ENCODE measurements at regions not wholly inside any gene's neighbourhood (a gene's known extent, or its start where the extent isn't known, plus 50 kb on each side); places are given as distances from the start of the nearest gene placed in this dataset.
"Not testable (repeated sequence)": the region's sequence is repeated elsewhere in the genome, so short reads cannot be mapped to it uniquely, and the experiment has no call there.

DNA sequence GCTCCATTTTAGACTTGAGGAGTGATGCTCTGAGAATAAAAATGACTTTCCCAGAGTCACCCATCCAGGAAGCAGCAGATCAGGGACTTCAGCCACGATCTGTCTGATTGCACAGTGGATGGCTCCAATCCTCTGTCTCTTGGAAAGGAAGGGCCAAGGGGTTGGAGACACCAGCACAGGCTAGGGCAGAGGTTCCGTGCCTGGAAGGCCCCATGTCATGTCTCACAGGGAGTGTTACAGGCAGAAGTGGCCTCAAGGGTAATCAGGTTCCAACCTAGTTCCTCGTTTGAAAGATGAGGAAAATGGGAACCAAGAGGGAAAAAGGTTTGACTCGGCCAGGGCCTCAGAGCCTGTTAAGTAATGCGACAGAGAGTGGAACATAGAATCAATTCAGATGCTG is 160.0 kb downstream of the EFNB1 start:
- no peak overlapping the region for H3K27ac Mint-ChIP-seq
- H3K4me3 Mint-ChIP-seq, result no peak overlapping the region
- no peaks in the 10 kb centered on the region for H3K4me1 Mint-ChIP-seq
- no peaks in the 10 kb centered on the region for H3K9me3 Mint-ChIP-seq
- H3K36me3 Mint-ChIP-seq, result no peaks in the 10 kb centered on the region
- no peaks in the 10 kb centered on the region for H3K27me3 Mint-ChIP-seq

- no peaks in the 10 kb centered on the region for H3K9me3 Mint-ChIP-seq
- H3K27ac Mint-ChIP-seq, result no peak overlapping the region
- no peaks in the 10 kb centered on the region for H3K27me3 Mint-ChIP-seq
- H3K36me3 Mint-ChIP-seq, result no peaks in the 10 kb centered on the region
- no peak overlapping the region for H3K4me3 Mint-ChIP-seq
- no peaks in the 10 kb centered on the region for H3K4me1 Mint-ChIP-seq
Observed at GRCh38 chrX:68985135-68985755, 156.4 kb downstream of the EFNB1 start.

DNA sequence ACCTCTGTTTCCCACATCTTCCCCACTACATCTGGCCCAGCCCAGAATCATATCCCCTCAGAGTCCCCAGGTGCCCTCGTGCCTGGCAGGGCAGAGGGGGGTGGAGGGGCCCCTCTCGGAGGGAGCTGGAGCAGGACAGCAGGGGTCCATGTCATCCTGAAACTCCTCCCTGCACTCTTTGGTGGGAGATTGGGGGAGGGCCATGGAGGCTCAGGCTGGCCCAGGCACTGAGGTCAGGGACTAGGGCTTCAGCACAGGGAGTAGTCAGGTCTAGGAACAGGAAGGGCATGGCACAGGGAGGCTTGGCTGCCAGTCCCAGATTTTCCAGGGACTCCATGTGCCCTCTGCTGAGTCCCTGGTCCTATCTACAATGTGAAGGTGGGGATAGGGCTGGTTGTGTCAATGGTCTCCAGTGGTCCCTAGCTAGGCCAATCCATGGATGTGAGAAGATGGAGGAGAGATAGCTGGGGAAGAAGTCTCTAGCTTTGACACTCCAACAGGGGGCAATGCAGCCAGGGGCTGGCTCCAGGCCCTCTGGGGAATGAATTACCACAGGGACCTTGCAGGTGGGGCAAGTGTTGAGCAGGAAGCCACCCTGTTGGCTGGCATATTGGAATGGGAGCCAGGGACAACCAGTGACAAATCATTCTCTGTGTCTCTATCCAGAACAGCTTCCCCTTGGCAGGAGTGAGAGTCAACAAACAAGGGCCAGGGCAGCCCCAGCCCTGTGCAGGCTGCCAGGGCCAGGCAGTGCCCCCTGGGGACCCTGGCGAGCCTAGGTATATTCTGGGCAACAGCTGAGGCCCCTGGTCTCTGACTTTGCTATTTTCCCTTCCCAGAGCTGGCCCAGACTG is 154.4 kb downstream of the EFNB1 start:
- Mint-ChIP-seq H3K27me3 (no peaks in the 10 kb centered on the region), H3K4me1 (no peaks in the 10 kb centered on the region), H3K9me3 (no peaks in the 10 kb centered on the region), H3K36me3 (no peaks in the 10 kb centered on the region), H3K27ac (no peak overlapping the region), H3K4me3 (no peak overlapping the region)

GRCh38 chrX:68982476-68982875 is 153.7 kb downstream of the EFNB1 start:
- Mint-ChIP-seq H3K27ac (no peak overlapping the region), H3K9me3 (no peaks in the 10 kb centered on the region), H3K4me1 (no peaks in the 10 kb centered on the region), H3K36me3 (no peaks in the 10 kb centered on the region), H3K27me3 (no peaks in the 10 kb centered on the region), H3K4me3 (no peak overlapping the region)

- peaks cover 5% of the 10 kb centered on the region for H3K9me3 Mint-ChIP-seq
- no peaks in the 10 kb centered on the region for H3K27me3 Mint-ChIP-seq
- no peaks in the 10 kb centered on the region for H3K36me3 Mint-ChIP-seq
- no peaks in the 10 kb centered on the region for H3K4me1 Mint-ChIP-seq
- no peak overlapping the region for H3K4me3 Mint-ChIP-seq
- H3K27ac Mint-ChIP-seq, result no peak overlapping the region
Observed at GRCh38 chrX:68980906-68981616, 152.2 kb downstream of the EFNB1 start.

DNA sequence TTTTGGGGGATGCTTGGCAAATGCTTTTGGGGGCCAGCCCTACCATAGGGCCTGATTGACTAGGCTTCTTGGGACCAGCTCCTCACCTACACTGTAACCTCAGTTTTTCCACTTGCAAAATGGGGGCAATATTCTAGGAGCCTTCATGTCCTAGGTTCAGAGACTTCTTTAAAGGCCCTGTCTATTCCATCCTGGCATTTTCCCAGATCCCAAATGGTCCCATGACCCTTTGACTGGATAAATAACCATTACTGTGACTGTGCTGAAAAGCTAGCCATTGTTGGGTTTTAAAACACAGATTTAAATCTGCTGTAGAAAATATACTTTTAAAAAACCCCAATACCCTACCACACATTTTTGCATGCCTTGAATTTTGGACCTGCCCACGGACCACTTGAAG is 149.8 kb downstream of the EFNB1 start:
- H3K4me1 Mint-ChIP-seq, result no peaks in the 10 kb centered on the region
- H3K27me3 Mint-ChIP-seq, result no peaks in the 10 kb centered on the region
- H3K36me3 Mint-ChIP-seq, result no peaks in the 10 kb centered on the region
- H3K27ac Mint-ChIP-seq, result no peak overlapping the region
- H3K9me3 Mint-ChIP-seq, result peaks cover 11% of the 10 kb centered on the region
- H3K4me3 Mint-ChIP-seq, result no peak overlapping the region

DNA sequence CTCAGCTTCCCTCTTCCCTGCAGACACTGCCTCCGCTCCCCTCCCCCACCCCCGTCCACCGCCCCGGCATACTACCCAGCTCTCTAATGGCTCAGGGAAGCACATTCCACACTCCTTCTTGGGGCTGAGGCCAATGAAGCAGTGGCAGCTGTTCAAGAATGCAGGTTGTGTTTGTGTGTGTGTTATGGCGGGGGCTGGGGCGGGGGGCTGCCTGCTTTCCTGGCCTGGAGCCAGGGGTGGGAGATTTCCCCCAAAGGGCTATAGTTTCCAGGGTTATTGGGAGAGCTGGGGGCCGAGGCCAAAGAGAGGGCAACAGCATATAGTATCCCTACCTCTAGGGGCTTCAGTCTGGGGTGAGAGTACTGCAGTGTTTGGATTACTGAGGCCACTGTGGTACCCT is 149.4 kb downstream of the EFNB1 start:
- H3K36me3 Mint-ChIP-seq, result no peaks in the 10 kb centered on the region
- no peaks in the 10 kb centered on the region for H3K4me1 Mint-ChIP-seq
- no peaks in the 10 kb centered on the region for H3K27me3 Mint-ChIP-seq
- no peak overlapping the region for H3K4me3 Mint-ChIP-seq
- no peak overlapping the region for H3K27ac Mint-ChIP-seq
- H3K9me3 Mint-ChIP-seq, result peaks cover 11% of the 10 kb centered on the region

GRCh38 chrX:68953331-68953730 is 124.5 kb downstream of the EFNB1 start:
- H3K4me3 Mint-ChIP-seq, result no peak overlapping the region
- H3K9me3 Mint-ChIP-seq, result peaks cover 4% of the 10 kb centered on the region
- H3K4me1 Mint-ChIP-seq, result no peaks in the 10 kb centered on the region
- no peak overlapping the region for H3K27ac Mint-ChIP-seq
- H3K27me3 Mint-ChIP-seq, result peaks cover 3% of the 10 kb centered on the region
- H3K36me3 Mint-ChIP-seq, result no peaks in the 10 kb centered on the region

DNA sequence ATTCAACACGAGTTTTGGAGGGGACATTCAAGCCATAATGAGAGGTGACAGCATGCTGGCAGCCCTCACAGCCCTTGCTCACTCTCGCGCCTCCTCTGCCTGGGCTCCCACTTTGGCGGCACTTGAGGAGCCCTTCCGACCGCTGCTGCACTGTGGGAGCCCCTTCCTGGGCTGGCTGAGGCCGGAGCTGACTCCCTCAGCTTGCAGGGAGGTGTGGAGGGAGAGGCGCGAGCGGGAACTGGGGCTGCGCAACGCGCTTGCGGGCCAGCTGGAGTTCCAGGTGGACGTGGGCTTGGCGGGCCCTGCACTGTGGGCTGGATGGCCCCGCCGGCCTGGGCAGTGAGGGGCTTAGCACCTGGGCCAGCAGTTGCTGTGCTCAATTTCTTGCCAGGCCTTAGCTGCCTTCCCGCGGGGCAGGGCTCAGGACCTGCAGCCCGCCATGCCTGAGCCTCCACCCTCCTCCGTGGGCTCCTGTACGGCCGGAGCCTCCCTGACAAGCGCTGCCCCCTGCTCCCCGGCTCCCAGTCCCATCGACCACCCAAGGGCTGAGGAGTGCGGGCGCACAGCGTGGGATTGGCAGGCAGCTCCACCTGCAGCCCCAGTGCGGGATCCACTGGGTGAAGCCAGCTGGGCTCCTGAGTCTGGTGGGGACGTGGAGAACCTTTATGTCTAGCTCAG is 123.3 kb downstream of the EFNB1 start:
- H3K36me3 Mint-ChIP-seq, H3K9me3 Mint-ChIP-seq, H3K4me1 Mint-ChIP-seq, H3K27ac Mint-ChIP-seq, H3K4me3 Mint-ChIP-seq, H3K27me3 Mint-ChIP-seq: not testable (repeated sequence)

DNA sequence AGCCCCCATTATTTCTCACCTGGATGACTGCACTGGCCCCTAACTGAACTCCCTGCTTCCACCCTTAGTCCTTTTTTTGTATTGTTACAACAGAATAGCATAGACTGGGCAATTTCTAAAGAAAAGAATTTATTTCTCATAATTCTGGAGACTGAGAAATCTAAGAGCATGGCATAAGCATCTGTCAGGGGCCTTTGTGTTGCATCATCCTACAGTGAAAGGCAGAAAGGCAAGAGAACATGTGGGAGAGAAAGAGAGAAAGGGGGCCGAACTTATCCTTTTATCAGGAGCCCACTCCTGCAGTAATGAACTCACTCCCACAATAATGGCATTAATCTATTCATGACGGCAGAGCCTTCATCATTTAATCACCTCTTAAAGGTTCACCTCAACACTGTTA is 122.1 kb downstream of the EFNB1 start:
- no peaks in the 10 kb centered on the region for H3K4me1 Mint-ChIP-seq
- peaks cover 3% of the 10 kb centered on the region for H3K27me3 Mint-ChIP-seq
- H3K27ac Mint-ChIP-seq, result no peak overlapping the region
- no peaks in the 10 kb centered on the region for H3K36me3 Mint-ChIP-seq
- no peak overlapping the region for H3K4me3 Mint-ChIP-seq
- H3K9me3 Mint-ChIP-seq, result peaks cover 4% of the 10 kb centered on the region

DNA sequence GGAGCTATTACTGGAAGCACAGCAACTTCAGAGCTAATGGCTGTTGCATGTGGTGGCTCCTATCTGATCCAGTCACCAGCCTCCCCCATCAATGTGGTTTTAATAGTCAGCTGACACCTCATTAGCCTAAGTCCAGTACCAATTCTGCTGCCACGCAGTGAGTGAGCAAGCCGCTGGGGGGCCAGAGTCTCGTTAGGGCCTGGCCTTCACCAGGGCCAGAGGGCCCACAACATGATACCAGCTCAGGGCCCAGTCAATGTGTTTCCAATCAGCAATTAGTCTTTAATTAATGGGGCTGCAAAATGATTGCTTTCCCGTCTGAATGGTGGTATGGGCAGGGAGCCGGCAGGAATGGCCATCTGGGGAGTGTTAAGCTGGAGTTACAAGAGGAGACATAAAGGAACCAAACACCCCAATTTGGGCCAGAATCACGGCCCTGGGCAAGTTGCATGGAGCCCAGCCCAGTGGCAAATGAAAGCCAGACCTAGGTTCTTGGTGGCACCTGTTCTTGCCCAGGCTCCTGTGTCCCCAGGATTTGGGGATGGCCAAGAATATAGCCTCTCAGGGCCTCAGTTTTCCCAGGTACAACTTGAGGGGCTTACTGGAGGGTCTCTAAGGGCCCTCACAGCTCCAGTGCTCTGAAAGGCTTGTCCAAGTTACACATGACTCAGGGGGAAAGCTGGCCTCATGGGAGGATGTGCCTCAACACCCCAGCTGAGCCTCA is 119.2 kb downstream of the EFNB1 start:
- Mint-ChIP-seq H3K4me1 (no peaks in the 10 kb centered on the region), H3K27me3 (no peaks in the 10 kb centered on the region), H3K36me3 (no peaks in the 10 kb centered on the region), H3K9me3 (no peaks in the 10 kb centered on the region), H3K27ac (no peak overlapping the region), H3K4me3 (no peak overlapping the region)

GRCh38 chrX:68945603-68946228 is 116.9 kb downstream of the EFNB1 start:
- Mint-ChIP-seq H3K27ac (no peak overlapping the region), H3K4me3 (no peak overlapping the region), H3K36me3 (no peaks in the 10 kb centered on the region), H3K27me3 (no peaks in the 10 kb centered on the region), H3K9me3 (no peaks in the 10 kb centered on the region), H3K4me1 (no peaks in the 10 kb centered on the region)

GRCh38 chrX:68945081-68945602 is 116.3 kb downstream of the EFNB1 start:
- H3K27me3 Mint-ChIP-seq, result no peaks in the 10 kb centered on the region
- H3K9me3 Mint-ChIP-seq, result no peaks in the 10 kb centered on the region
- no peak overlapping the region for H3K27ac Mint-ChIP-seq
- no peaks in the 10 kb centered on the region for H3K36me3 Mint-ChIP-seq
- no peak overlapping the region for H3K4me3 Mint-ChIP-seq
- no peaks in the 10 kb centered on the region for H3K4me1 Mint-ChIP-seq

DNA sequence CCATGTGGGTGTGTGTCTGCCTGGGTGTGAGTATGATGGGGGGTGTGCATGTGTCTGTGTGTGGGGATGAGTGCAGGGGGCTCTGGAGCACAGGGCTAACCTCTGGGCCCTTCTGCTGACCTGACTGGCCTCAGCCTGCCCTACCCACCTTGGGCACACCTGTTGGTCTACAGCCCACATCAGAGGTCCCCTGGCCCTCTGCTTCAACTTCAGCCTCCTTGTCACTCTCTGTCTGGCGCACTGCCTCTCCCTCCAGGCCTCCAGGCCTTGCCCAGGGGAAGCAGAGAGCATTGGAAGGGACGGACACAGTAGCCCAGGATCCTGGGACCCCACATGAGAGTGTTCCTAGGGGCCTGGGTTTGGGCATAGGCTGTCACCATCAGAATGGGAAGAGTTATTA is 115.4 kb downstream of the EFNB1 start:
- Mint-ChIP-seq H3K9me3 (no peaks in the 10 kb centered on the region), H3K4me3 (no peak overlapping the region), H3K27me3 (no peaks in the 10 kb centered on the region), H3K27ac (no peak overlapping the region), H3K36me3 (no peaks in the 10 kb centered on the region), H3K4me1 (no peaks in the 10 kb centered on the region)

GRCh38 chrX:68942840-68943239 is 114.0 kb downstream of the EFNB1 start:
- Mint-ChIP-seq H3K36me3 (no peaks in the 10 kb centered on the region), H3K9me3 (no peaks in the 10 kb centered on the region), H3K27ac (no peak overlapping the region), H3K4me3 (no peak overlapping the region), H3K27me3 (no peaks in the 10 kb centered on the region), H3K4me1 (no peaks in the 10 kb centered on the region)
